Stimulated activated CD8-positive, alpha-beta memory T cell treated with anti-CD3 and anti-CD28 coated beads, Interleukin-7, amount 100 ng/mL, for 4 hours (primary cell): ENCODE measurements at regions not wholly inside any gene's neighbourhood (a gene's known extent, or its start where the extent isn't known, plus 50 kb on each side); places are given as distances from the start of the nearest gene placed in this dataset.
"Not testable (repeated sequence)": the region's sequence is repeated elsewhere in the genome, so short reads cannot be mapped to it uniquely, and the experiment has no call there.

Experiments
- DNase-seq, 2 donors: peaks; one replicate each; pipeline ENCODE4 v3.0.0-alpha.2; 2020; ENCODE audit warnings: low read depth in 2 of 2

DNA sequence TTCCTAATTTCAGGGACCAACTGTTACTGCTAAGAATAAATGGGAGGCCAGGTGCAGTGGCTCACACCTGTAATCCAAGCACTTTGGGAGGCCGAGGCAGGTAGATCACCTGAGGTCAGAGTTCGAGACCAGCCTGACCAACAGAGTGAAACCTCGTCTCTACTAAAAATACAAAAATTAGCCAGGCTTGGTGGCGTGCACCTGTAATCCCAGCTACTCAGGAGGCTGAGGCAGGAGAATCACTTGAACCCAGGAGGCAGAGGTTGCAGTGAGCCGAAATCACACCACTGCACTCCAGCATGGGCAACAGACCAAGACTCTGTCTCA is 95.6 kb upstream of the CHD2 start:
- DNase-seq: not testable (repeated sequence)

DNA sequence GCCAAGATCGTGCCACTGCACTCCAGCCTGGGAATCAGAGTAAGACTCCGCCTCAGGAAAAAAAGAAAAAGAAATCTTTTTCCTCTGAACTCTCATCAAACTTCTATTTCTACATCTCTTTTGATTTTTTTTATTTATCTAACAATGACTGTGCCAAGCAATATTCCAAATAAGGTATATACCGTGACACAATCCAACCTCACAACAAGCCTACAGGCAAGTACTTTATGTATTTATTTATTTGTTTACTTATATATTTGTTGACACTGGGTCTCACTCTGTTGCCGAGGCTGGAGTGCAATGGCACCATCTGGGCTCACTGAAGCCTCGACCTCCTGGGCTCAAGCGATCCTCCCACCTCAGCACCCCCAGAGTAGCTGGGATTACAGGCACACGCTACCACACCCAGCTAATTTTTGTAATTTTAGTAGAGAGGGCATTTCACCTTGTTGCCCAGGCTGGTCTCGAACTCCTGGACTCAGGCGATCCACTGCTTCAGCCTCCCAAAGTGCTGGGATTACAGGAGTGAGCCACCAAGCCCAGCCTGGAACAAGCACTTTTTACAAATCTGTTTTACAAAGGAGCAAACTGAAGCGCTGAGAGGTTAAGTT is 94.9 kb upstream of the CHD2 start:
- no peak for DNase-seq

- not testable (repeated sequence) for DNase-seq
Measured at GRCh38 chr15:92806171-92806570, 94.0 kb upstream of the CHD2 start.

GRCh38 chr15:92806763-92807162 is 93.4 kb upstream of the CHD2 start:
- no peak for DNase-seq

DNA sequence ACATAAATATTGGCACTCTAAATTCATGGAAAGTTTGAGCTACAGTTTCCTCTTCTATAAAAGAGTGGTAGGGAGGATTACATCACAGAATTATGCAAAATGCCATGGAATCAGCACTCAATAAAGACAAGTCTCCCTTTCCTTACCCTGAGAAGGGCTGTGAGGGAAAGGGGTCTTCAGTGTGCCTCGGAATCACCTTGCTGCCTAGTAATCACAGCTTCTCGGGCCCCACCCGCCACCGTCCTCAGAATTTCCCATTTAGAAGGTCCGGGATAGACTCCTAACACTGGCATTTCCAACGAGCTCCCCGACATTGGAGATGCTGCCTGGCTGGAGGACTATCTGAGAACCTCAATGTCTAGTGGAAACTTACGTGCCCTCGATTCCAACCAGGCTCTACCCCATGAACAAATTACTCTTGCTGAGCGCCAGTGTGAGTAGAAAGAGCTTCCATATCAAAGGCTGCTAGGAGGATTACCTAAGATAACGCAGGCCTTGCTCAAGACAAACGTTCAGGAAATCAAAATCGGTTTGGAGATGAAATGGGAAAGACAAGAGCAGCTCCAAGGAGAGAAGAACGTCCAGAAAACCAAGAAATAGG is 92.1 kb upstream of the CHD2 start:
- no peak for DNase-seq

- DNase-seq: no peak
Measured at GRCh38 chr15:92808598-92809063, 91.5 kb upstream of the CHD2 start.

GRCh38 chr15:92809064-92809879 is 90.9 kb upstream of the CHD2 start:
- peak; percentile 95 to 99 for DNase-seq

- DNase-seq: no peak
Measured at GRCh38 chr15:92809880-92810361, 90.2 kb upstream of the CHD2 start.

GRCh38 chr15:92810418-92811138 is 89.5 kb upstream of the CHD2 start:
- no peak for DNase-seq

DNA sequence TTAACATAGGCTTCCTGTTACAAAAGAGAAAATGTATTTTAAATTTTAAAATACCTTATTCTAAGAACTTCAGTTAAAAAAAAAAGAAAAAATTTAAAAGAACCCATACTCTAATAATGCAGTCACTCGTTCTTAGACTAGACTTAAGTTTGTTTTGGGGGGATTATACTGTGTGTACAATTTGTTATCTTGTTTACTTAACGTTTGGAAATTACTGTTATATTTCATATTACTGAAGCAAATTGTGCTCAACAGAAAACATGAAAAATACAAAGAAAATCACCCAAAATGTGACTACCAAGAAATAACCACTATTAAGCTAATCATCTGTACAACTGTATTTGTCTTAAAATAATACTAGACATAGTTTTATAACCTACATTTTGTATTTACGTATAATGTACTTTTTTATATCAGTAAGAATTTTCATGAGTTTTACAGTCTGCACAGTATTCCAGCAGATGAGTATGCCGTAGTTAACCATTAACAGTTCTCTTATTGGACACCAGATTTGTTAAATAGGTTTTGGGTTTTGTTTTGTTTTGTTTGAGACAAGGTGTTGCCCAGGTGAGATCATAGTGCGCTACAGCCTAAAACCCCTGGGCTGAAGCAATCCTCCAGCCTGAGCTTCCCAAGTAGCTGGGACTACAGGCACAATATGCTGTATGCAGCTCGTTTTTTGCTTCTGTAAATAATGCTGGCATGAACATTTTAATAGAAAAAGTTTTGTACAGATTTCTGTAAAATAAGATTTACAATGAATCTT is 88.8 kb upstream of the CHD2 start:
- no peak for DNase-seq

- no peak for DNase-seq
Measured at GRCh38 chr15:92812271-92812670, 87.9 kb upstream of the CHD2 start.

DNA sequence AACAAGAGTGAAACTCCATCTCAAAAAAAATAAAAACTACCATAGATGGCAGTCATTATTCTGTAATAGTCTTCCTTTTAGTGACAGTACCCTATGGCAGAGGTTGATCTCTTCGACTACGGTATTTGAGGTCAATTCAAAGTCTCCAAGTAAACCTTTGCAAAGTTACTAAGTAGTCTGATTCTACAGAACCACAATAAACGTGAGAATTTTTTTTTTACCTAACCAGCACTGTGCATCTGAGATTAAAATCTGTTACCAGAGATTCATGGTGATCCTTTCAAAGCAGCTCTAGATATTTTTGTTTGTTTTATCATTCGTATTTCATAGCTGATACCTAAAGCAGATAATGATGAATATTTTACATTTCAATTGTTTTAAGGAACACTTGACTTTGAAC is 86.6 kb upstream of the CHD2 start:
- DNase-seq: no peak

DNA sequence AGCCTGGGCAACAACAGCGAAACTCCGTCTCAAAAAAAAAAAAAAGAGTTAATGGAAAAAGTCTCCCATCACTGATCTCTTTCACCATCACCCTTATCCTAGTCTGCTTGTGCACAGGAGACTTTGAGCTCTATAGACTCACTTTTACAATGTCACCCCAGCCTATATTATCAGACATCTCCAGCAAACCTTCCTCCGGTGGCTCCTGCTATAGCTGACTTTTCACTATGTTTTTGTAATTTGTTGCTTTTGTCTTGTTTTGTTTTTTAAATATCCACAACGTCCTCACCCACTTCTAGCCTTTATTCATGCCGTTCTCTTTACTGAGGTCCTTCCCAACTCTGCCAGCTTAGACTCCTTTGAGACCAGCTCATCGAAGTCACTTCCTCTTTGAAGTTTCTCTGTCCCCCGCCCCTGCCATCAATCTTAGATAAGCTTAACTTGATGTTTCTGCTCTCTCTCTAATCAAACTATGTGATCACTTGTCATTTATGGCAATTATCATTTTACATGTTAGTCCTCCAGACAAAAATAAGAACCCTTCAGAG is 82.7 kb upstream of the CHD2 start:
- no peak for DNase-seq

DNA sequence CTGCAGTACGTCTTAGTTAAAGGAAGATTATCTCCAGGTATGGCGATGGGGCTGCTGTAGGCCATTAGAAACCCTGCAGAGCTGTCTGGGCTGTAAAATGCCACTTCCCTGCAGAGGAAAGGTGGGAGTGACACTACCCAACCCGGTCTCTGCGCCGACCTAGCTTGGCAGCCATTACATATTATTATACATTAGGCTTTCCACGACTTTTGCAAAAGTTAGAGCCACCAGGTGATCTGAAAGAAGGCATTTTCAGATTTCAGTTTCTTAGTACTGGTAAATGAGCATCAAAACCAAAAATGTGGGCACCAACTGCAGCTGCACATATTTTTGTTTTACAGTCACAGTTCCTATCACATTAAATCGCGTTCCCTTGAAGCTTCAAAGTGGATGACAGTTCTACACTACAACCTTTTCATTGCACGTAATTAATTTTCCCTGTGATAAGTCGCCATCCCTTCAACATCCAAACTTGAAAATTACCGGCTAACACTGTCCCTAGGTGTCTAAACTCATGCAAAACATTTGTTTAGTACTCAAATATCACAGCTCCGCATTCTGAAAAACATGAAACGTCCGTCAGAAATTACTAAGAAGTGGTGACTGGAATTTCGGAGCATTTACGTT is 81.4 kb upstream of the CHD2 start:
- DNase-seq: no peak

- DNase-seq: no peak
Measured at GRCh38 chr15:92819278-92820235, 80.6 kb upstream of the CHD2 start.

DNA sequence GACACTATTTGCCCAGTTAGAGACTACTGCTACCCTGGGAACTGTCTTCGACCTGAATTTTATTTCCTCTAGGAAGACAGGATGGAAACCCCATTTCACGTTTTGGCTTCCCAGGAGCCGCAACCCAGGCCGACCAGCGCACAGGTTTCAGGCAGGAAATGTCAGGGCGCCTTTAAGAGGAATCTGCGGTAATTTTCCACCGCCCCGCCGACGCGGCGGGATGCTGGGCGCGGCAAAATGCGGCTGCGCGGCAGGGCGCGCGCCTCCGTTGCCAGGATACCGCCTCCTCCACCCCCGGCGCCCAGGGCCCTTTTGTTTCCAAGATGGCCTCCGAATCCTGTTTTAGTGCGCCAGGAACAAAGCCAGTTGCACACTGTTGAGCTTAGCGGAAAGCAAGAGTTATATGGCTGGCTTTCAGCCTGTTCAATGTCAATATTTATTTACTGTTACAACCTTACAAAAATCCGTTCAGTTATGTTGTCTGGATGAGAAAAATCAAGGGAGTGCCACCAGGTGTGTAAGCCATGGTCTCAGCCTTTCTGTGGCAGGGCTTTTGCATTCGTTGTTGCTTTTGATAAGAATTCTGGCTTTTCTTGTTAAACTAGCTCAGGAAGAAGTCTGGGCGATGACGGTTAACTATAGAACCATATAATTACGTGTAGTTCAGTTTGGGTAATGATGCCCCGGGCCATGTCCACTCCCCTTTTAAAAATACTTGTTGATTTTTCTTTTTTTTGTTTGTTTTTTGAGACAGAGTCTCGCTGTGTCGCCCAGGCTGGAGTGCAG is 79.7 kb upstream of the CHD2 start:
- DNase-seq: peak; percentile 70 to 81

- no peak for DNase-seq
Measured at GRCh38 chr15:92821491-92822116, 78.5 kb upstream of the CHD2 start.
